GM19025 (cell line): ENCODE measurements at regions not wholly inside any gene's neighbourhood (a gene's known extent, or its start where the extent isn't known, plus 50 kb on each side); places are given as distances from the start of the nearest gene placed in this dataset.
"Not testable (repeated sequence)": the region's sequence is repeated elsewhere in the genome, so short reads cannot be mapped to it uniquely, and the experiment has no call there.

ENCODE experiments used
- ATAC-seq: cut with Tn5 transposase; IDR thresholded peaks from one replicate; pipeline ENCODE4 v1.9.1; 2021; ENCODE audit warnings: mild to moderate bottlenecking, low read depth, moderate library complexity; ENCODE audit not compliant: unreplicated experiment

DNA sequence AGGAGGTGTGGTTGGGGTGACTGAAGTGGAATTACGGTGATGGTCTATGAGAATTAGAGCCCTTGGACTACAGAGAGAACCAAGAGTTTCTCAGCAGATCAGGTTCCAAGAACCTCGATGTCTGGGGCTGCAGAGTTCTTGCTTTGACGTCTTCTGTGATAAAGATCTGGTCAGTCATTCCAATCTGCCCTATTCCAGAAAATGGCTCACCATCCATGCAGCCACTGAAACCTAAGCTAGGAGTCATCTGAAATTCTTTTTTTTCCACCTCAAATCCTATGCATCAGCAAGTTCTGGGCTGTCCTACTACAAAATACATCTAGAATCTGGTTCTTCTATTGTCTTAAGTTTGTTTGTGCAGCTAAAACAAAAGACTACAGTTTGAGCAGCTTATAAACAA lies 254.4 kb upstream of the PGRMC2 start:
- no peak for ATAC-seq

DNA sequence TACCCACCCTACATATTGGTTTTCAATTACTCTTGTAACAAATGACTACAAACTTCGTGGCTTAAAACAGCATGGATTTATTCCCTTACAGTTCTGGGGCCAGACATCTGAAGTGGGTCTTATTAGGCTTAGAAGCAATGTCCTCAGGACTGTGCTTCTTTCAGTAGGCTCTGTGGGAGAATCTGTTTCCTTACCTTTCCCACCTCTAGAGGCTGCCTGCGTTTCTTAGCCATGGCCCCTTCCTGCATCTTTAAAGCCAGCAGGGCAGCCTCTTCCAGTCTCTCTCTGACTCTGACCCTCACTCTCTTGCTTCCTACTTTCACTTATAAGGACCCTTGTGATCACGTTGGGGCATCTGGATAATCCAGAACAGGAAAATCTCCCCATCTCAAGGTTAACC lies 252.5 kb upstream of the PGRMC2 start:
- no peak for ATAC-seq

DNA sequence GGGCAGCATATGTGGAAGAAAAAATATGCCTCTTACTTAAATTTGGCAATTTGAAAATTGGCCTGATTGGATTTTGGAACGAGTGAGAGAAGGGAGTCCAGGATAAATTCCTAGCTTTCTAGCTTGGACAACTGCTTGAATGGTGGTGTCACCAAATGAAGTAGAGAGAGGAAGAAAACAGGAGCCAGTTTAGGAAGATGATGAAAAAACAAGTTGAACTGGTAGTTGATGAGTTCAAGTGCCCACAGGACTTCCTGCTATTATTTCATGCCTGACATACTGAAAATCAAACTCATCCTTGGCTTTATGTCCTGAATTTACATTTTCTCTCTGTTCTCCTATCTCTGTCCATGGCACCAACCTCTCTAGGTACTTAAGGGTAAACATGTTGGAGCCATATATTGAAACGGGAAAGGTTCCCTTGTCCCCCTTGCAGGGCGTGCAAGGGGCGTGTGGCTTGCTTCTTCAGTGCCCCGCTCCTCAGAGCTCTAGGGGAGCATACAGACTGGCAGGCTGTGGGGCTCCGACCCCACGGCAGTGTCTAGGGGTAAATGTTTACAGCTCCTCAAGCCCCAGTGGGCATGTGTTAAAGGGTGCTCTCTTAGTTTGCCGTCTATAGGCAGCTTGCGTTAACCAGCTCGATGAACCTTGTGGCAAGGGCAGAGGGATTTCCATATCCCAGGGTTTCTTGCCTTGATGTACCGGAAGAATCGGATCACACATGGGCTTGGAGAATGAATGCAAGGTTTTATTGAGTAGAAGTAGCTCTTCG lies 250.7 kb upstream of the PGRMC2 start:
- ATAC-seq = no peak

DNA sequence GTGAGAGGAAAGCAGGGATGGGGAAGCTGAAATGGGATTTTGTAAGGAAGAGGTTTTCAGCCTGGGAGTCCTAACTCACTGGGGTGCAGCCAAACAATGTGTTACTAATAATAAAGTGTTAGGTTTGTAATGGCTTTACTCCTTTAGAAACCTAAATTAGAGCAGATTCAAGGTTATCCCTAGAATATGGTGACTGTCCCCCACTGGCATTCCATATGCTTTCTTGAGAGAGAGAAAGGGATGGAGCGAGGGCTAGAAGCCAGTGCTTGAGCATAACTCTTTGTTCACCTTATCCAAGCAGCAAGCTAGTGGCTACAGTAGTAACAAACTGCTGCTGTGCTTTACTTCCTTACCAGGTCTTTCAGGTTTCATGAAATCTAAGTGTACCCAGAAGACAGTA lies 249.1 kb upstream of the PGRMC2 start:
- ATAC-seq = no peak

DNA sequence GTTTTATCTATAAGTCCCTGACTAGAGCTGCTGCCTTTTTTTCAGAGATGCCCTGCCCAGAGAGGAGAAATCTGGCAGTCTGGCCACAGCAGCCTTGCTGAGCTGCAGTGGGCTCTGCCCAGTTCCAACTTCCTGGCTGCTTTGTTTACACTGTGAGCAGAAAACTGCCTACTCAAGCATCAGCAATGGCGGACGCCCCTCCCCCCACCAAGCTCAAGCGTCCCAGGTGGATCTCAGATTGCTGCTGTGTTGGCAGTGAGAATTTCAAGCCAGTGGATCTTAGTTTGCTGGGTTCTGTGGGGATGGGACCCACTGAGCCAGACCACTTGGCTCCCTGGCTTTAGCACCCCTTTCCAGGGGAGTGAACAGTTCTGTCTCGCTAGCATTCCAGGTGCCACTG lies 247.9 kb upstream of the PGRMC2 start:
- not testable (repeated sequence) for ATAC-seq

DNA sequence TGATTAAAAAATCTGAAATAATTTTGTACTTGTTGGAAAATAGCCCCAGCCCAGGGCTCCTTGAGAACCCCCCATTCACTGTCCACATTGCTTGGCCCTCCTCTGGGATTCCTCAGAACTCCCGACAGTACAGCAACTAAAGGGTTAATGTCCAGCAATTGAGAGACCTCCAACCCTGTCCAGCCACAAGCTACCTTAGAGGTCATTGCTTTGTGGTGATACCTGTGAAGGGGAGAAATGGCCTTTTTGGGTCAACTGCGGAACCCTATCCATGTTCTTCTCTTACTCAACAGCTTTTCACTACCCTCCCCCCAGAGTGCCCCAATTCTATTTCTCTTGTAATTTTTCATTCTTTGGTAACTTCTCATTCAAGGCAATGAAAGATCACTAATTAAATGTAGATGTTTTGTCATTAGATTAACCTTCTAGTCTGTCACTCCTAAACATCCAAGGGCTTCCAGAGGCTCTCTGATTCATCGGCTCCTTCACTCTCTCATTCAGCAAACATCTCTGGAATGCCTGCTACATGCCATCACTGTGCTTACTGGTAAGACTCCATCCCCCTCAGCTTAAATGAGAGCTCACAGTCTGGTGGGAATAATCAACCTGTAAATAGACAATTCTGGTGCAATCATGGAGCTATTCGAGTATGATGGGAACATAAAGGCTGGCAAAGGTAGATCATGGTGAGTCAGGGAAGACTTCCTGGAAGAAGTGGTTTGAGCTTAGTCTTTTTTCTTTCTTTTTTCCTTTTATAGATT lies 241.4 kb upstream of the PGRMC2 start:
- ATAC-seq = no peak

DNA sequence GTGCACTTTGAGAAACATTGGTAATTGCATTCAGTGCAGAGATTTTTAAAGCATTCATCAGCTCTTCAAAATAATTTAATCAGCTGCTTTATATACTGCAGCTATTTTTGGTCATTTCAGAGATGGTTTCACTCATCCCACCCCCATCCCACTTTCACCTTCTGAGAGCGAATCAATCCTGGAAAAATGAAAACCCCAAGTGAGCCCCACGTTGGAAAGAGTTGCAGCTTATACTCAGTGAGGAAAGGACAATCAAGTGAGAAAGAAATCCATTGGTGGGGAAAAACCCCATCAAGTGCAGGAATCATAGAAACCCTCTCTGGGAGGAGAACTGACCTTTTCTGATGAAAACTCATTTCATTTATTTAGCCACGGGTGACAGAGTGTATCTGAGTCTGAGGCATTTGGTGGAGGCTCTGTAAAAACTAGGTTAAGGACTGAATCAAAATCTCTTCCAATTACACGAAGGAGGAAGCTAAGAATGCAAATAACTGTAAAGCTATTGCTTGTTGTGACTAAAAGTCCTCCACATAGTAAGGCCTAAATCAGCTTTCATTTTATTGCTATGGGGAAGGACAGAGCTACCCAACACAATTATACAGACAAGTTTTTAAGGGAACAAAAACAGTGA lies 240.4 kb upstream of the PGRMC2 start:
- ATAC-seq = no peak

DNA sequence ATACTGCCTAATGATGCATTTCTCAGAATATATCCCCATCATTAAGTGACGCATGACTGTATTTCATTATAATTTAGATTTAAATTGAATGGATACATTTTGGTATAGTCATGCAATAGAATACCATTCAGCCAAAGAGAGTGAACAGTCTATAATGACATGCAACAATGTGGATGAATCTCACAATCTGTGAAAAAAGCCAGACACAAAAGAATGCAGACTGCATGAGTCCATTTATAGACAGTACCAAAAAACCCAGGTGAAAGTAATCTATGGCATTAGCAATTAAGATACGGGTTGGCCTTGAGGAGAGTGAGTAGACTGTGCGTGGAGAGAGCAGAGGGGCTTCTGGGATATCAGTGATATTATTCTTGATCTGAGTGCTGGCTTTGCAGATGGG lies 239.7 kb upstream of the PGRMC2 start:
- no peak for ATAC-seq

DNA sequence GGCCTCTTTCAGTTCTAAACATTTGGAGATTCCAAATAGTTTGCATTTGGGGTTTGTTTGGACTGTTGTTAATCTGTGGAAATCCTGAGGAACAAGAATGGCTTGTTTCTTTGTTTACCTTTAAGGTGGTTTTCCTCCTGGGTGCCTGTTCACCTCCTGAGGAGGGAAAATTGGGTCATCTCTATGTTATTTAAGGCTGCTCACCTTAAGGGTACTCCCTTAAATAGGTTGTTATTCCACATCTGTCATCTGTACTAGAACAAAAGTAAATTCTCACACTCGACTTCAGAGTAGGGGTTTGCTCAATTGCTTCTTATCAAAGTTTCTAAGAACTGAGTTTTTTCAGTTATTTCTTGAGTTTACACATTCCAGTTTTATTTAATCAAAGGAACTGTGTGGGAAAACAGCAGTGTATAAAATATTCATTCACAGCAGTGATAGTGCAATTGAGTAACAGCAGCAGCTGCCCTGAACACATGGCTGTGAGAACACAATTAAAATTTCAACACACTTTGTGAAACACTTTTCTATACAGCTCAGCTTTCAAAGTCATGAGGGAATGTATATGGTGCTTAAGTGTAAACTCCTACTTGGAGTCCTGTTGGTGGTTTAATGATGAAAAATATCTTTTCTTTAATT lies 238.5 kb upstream of the PGRMC2 start:
- ATAC-seq = no peak

DNA sequence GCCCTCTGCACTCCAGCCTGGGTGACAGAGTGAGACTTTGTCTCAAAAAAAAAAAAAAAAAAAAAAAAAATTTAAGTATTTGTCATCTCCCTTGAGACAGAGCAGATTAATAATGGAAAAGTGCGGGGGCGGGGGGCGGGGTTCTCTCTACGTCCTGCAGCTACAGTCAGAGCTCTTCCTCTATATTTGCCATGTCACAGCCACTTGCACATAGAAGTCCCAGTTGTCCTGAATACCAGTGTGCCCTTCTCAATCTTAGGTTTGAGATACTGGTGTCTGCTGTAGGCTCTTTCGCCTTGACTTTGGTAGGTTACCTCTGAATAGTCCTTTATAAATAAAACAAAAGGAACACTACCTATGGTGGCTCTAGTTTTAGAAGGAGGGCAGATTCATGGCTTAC lies 237.8 kb upstream of the PGRMC2 start:
- ATAC-seq = peak; percentile 40

DNA sequence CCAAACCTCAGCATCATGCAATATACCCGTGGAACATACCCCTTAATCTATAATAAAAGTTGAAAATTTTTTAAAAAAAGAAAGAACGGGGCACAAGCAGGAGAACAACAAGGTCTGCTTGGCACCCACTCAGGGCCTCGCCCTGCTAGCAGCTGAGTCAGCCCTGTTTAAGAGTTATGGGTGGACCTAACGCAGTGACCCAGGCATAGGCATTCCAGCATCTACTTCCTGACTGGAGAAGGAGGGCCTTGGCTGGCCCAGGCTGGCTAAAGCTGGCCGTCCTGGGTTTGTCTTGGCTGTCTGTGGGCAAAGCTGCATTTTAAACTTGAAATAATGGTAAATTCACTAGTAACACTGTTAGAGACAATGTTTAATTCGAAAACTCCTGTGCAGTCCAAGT lies 236.7 kb upstream of the PGRMC2 start:
- no peak for ATAC-seq

DNA sequence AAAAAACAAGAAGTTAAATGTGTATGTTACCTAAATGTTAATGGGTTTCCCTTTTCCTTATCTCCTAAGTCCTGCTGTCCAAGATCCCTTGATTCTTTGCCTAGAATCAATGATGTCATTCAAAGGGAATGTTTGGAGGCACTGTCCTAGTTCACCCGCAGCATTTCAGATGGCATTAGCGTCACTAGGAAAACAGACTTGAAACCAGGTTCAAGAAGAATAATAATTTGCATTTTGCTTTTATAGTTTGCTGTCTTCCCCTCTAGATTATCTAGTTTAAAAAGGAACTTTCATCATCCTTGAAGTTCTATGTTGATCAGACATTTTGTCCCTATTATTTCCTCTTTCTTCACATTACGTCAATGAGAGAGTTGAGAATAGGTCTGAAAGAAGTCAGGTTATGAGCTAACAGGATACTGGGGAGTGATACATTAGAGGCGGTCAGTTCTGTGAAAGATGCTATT lies 234.1 kb upstream of the PGRMC2 start:
- no peak for ATAC-seq

DNA sequence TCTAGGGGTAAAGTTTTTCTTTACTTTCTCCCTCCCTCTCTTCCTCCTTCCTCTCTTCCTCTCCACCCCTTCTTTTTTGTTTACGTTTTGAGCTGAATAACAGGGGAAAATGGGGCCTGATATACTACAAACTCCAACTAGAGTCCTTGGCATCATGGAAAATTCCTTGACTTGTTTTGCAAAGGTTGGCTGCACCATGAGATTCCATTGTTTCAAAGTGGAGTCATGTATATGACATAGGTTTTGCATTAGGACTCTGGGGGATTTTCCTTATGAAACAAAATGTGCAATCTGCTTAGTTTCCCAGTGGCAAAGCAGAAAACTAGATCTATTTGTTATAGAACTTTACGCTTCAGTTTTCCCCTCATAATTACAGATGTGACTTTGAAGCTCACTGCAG lies 233.5 kb upstream of the PGRMC2 start:
- ATAC-seq = no peak

DNA sequence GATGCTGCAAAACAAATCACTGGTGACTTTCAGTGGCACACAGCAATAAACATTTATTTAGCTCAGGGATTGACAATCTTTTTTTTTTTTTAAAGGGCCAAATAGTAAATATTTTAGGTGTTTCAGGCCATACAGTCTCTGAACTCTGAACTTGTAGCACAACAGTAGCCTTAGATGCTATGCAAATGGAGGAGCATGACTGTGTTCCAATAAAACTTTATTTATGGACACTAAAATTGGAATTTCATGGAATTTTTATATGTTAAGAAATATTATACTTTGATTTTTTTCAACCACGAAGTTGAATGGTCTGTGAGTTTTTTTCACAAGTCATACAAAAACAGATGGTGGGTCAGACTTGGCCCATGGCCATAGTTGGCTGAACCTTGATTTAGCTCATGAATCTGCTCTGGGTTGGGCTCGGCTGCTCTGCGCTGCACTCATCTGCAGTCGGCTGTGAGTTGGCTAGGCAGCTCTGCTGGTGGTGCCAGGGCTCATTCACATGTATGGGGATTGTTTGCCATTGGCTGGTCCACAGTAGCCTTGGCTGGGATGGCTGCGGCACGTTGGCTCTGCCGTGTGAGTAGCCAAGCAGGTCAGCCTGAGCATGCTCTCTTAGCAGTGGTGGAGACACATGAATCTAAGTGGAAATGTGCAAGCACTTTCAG lies 231.7 kb upstream of the PGRMC2 start:
- no peak for ATAC-seq

DNA sequence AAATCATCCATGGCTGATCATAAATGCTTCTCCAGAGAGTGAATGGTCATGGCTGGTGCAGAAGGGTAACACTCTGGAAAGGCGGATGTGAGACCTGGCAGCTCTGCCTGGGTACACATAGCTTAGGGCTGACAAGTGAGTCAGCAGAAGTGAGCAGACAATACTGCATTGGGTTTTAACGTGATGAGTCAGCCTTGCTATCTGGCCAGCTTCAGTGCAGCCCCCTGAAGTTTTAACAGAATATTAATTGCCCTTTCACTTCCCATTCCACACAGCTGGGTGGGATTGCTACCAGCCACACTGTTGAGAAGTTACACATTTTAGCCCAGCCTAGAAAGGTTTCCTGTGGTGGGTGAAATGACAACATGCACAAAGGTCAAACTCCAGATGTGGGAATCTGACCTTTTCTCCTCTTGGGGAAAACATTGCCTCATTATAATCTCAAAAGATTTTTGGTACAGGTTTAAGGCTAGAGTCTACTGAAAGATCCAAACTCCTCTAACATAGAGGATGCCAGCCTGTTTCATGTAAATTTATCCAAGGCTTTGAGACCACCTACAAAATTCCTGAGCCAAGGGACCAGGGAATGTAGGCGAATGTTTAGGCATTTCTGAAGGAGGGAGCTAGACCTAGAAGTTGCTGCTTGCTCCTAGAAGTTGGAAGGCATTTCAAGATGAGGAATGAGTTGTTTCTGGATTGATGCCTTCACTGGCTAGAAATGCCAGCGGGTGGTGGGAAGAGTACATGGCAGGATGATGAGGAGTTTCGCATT lies 230.3 kb upstream of the PGRMC2 start:
- ATAC-seq = peak; percentile 96

DNA sequence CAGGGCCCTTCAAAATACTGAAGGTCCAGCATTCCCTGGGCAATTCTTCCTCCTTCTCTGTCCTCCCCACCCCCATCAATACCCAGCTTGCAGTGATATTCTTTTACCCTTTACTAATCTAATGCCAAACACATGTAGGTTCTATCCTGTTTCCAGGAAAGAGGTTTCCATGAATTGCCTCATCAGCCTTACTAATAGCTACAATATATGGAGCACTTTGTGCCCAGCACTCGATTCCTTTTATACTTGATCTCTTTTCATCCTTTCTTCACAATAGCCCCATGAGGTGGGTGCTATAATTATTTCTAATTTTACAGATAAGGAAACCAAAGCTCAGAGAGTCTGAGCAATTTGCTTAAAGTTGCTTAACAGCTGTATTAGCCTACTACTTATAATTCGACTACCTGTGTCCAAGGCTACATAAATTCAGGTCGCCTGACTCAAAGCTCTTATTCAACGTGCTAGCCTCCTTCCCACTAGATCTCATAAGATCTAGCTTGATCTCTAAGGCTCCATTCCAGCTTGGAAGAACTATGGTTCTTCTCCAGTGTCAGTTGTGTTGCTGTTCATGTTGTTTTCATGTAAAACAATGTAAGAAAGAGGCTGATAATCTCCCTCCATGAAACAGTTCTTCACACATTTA lies 229.6 kb upstream of the PGRMC2 start:
- ATAC-seq = no peak

DNA sequence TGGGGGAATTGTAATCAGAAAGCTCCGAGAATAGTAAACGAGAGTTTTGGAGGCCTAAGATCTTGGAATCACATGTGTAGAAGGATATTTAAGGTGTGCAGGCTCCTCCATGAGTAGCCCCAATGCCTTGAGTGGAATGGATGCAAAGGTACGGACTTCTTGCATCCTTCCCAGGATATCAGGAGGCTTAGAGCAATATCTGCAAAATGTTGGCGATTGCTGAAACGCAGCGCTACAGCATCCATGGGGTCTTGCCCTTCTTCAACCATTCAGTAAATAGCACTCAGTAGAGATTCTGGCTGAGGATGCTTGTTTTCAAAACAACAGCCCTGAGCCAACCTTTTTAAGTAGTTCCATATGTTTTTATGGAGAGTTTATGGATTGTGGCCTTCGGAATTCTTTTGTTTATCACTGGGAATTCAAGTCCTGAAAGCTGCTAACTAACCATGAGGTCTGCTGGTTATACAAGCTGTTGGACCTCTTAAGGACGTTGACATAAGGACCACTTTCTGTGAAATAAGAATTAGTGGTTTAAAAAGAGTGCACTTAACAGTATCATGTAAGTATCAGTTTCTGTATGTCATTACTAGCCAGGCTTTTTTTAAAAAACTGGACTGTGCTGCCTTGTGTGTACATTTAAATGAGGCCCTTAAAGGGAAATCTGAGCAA lies 228.8 kb upstream of the PGRMC2 start:
- ATAC-seq = peak; percentile 34

DNA sequence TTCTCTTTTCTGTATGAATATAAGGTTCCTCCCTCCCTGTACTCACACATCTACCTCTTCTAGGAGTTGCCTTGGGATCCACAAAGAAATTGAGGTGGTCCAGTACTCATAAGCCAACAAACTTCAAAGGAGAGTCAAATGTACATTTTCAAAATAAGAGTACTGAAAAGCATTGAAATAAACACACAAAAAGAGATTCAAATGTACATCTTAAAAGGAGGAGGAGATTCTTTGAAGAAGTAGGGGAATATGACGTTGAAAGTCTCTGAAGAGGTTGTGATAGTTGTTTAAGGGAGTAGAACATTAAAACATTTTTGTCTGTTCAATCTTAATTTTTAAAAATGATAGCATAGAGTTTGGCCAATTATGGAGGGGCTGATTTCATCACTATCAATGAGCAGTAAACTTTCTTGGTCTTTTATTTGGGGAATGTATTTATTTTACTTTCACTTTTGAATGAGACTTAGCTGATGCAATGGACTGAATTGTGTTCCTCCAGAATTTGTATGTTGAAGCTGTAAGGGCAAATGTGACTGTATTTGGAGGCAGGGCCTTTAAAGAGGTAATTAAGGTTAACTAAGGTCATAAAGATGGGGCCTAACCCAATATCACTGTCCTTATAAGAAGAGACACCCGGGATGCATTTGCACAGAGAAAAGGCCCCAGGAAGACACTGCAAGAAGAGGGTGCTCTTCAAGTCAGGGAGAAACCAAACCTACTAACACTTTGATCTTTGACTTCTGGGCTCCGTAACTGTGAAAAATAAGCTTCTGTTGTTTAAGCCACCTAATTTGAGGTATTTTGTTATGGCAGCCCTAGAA lies 226.3 kb upstream of the PGRMC2 start:
- ATAC-seq = no peak
